CD14-positive monocyte (primary cell): ENCODE measurements at regions not wholly inside any gene's neighbourhood (a gene's known extent, or its start where the extent isn't known, plus 50 kb on each side); places are given as distances from the start of the nearest gene placed in this dataset.

Experiments
- DNase-seq, 3 donors: peaks; one replicate each; pipeline ENCODE4 v3.0.0-alpha.2; 2011 to 2022
- H2AFZ ChIP-seq: 2 replicates; pipeline ENCODE4 v1.6.0; 2012; ENCODE audit warnings: mild to moderate bottlenecking, low read depth, low read length, inconsistent platforms; ENCODE audit not compliant: insufficient read depth, poor library complexity, severe bottlenecking
- H3K27ac ChIP-seq, 2 donors: 1 replicate in 1 of 2; 2 replicates in 1 of 2; pipeline ENCODE4 v1.5.1; 2012 to 2013; ENCODE audit warnings: low read length in 2 of 2, control low read depth in 1 of 2, inconsistent platforms in 1 of 2, low read depth in 1 of 2, mild to moderate bottlenecking in 1 of 2
- H3K27me3 ChIP-seq, 2 donors: one replicate each; pipeline versions ENCODE4 v1.6.0 to v1.6.1; 2011 to 2013; ENCODE audit warnings: low read length in 2 of 2; ENCODE audit not compliant: control insufficient read depth in 2 of 2, insufficient read depth in 2 of 2
- H3K36me3 ChIP-seq, 2 donors: replicated peaks in 1 of 2; 1 replicate in 1 of 2; 2 replicates in 1 of 2; pipeline versions ENCODE4 v1.5.1 to v1.6.1; 2012 to 2013; ENCODE audit warnings: low read length in 2 of 2, control low read depth in 1 of 2, inconsistent platforms in 1 of 2, mild to moderate bottlenecking in 1 of 2; ENCODE audit not compliant: insufficient read depth in 2 of 2, control insufficient read depth in 1 of 2
- H3K4me1 ChIP-seq, 2 donors: 1 replicate in 1 of 2; 2 replicates in 1 of 2; pipeline versions ENCODE4 v1.5.1 to v1.6.1; 2012 to 2013; ENCODE audit warnings: low read length in 2 of 2, control low read depth in 1 of 2, inconsistent platforms in 1 of 2, mild to moderate bottlenecking in 1 of 2, moderate library complexity in 1 of 2; ENCODE audit not compliant: insufficient read depth in 2 of 2, control insufficient read depth in 1 of 2
- H3K4me2 ChIP-seq: replicated peaks from 2 replicates; pipeline ENCODE3; 2012; ENCODE audit warnings: low read length, moderate library complexity, mild to moderate bottlenecking; ENCODE audit not compliant: poor library complexity, severe bottlenecking; ENCODE audit errors: extremely low read depth
- H3K4me3 ChIP-seq, 3 experiments: fragments of 200-600 bp in 1 of 3; sonication (generic) in 1 of 3; replicated peaks in 1 of 3; 1 replicate in 2 of 3; 2 replicates in 1 of 3; pipeline ENCODE4 v1.5.1; 2011 to 2013; ENCODE audit warnings: low read length in 3 of 3, mild to moderate bottlenecking in 3 of 3, control low read depth in 2 of 3, low read depth in 2 of 3, inconsistent platforms in 1 of 3, moderate library complexity in 1 of 3
- H3K79me2 ChIP-seq: 2 replicates; pipeline ENCODE4 v1.6.0; 2012; ENCODE audit warnings: mild to moderate bottlenecking, control low read depth, inconsistent platforms, low read length, moderate library complexity; ENCODE audit not compliant: insufficient read depth
- H3K9ac ChIP-seq: 2 replicates; pipeline ENCODE4 v1.6.0; 2017; ENCODE audit warnings: low read length, mild to moderate bottlenecking; ENCODE audit not compliant: insufficient read depth, poor library complexity, severe bottlenecking
- H3K9me3 ChIP-seq, 2 donors: replicated peaks in 1 of 2; 1 replicate in 1 of 2; 2 replicates in 1 of 2; pipeline versions ENCODE4 v1.5.1 to v1.6.1; 2012 to 2013; ENCODE audit warnings: low read length in 2 of 2, control low read depth in 1 of 2; ENCODE audit not compliant: control insufficient read depth in 1 of 2, insufficient read depth in 1 of 2
- H4K20me1 ChIP-seq: 2 replicates; pipeline ENCODE4 v1.6.0; 2012; ENCODE audit warnings: mild to moderate bottlenecking, low read length, control low read depth, moderate library complexity; ENCODE audit not compliant: insufficient read depth
- H3K27ac Mint-ChIP-seq, 7 donors: one replicate each; pipeline ENCODE4 v1.8.0; 2020; ENCODE audit warnings: mild to moderate bottlenecking in 7 of 7, mixed read lengths in 7 of 7, moderate library complexity in 6 of 7, inconsistent platforms in 2 of 7
- H3K27me3 Mint-ChIP-seq, 3 donors: one replicate each; pipeline ENCODE4 v1.8.0; 2021 to 2022; ENCODE audit warnings: low read depth in 3 of 3, mild to moderate bottlenecking in 3 of 3, mixed read lengths in 3 of 3, moderate library complexity in 3 of 3, inconsistent platforms in 1 of 3
- H3K36me3 Mint-ChIP-seq, 2 donors: one replicate each; pipeline ENCODE4 v1.8.0; 2020; ENCODE audit warnings: mixed read lengths in 2 of 2, inconsistent platforms in 1 of 2, mild to moderate bottlenecking in 1 of 2
- H3K4me1 Mint-ChIP-seq: one replicate; pipeline ENCODE4 v1.8.0; 2020; ENCODE audit warnings: mild to moderate bottlenecking, mixed read lengths
- H3K4me3 Mint-ChIP-seq, 2 donors: one replicate each; pipeline ENCODE4 v1.8.0; 2020; ENCODE audit warnings: mild to moderate bottlenecking in 2 of 2, mixed read lengths in 2 of 2, moderate library complexity in 1 of 2
- H3K9me3 Mint-ChIP-seq, 7 donors: one replicate each; pipeline ENCODE4 v1.8.0; 2020 to 2022; ENCODE audit warnings: mixed read lengths in 7 of 7, mild to moderate bottlenecking in 6 of 7, moderate library complexity in 6 of 7, inconsistent platforms in 2 of 7
- WGBS: methylation state at CpG from one replicate; pipeline ENCODE4 v1.1.5; 2013; ENCODE audit warnings: missing lambda C conversion rate; ENCODE audit not compliant: insufficient coverage; 5-methylcytosine and 5-hydroxymethylcytosine counted together
- intact Hi-C, 2 donors: fragments of 100-400 bp; cut with micrococcal nuclease; formaldehyde crosslinking; loops; one replicate each; pipeline versions ENCODE4 v1.15.0 to v1.15.1; 2023
- TF ChIP-seq, protein P1 (sequence below): fragments of 200-600 bp; IDR thresholded peaks from one replicate; pipeline ENCODE4 v1.8.0; 2022; ENCODE audit warnings: antibody characterized with exemption, mild to moderate bottlenecking

DNA sequence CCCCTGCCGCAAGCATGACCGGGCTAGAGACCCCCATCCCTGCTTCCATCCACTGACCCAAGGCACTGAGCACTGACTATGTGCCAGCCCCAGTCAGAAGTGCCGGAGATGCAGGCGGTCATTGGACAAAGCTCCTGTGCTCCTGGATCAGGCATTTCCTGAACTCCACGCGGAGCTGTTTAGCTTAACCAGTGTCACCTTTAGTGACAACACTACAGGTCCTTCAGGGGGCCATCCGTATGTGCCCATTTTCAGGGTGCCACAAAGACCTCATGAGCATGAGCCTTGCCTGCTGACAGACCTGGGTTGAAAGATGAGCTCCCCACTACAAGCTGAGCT is 63.0 kb upstream of the FGF3 start:
- Histone ChIP-seq H3K79me2 (no peaks in the 10 kb centered on the region), H3K9ac (no peak overlapping the region), H3K27ac (no peak overlapping the region), H3K27me3 (no peaks in the 10 kb centered on the region), H3K4me3 (no peak overlapping the region), H3K9me3 (no peaks in the 10 kb centered on the region), H4K20me1 (no peaks in the 10 kb centered on the region), H3K36me3 (no peaks in the 10 kb centered on the region), H2AFZ (no peak overlapping the region), H3K4me2 (no peak overlapping the region), H3K4me1 (no peaks in the 10 kb centered on the region)
- Mint-ChIP-seq H3K4me3 (no peak overlapping the region), H3K9me3 (no peaks in the 10 kb centered on the region), H3K4me1 (no peaks in the 10 kb centered on the region), H3K36me3 (no peaks in the 10 kb centered on the region), H3K27me3 (peaks cover 5 to 12% (median 9%) of the 10 kb centered on the region in 3 donors), H3K27ac (no peak overlapping the region)
- 96% methylated on average over 7 of the region's 7 CpGs for whole genome bisulfite sequencing
- TF ChIP-seq, protein P1, sequence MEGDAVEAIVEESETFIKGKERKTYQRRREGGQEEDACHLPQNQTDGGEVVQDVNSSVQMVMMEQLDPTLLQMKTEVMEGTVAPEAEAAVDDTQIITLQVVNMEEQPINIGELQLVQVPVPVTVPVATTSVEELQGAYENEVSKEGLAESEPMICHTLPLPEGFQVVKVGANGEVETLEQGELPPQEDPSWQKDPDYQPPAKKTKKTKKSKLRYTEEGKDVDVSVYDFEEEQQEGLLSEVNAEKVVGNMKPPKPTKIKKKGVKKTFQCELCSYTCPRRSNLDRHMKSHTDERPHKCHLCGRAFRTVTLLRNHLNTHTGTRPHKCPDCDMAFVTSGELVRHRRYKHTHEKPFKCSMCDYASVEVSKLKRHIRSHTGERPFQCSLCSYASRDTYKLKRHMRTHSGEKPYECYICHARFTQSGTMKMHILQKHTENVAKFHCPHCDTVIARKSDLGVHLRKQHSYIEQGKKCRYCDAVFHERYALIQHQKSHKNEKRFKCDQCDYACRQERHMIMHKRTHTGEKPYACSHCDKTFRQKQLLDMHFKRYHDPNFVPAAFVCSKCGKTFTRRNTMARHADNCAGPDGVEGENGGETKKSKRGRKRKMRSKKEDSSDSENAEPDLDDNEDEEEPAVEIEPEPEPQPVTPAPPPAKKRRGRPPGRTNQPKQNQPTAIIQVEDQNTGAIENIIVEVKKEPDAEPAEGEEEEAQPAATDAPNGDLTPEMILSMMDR, result no peak
- DNase-seq, result no peak
- intact Hi-C loops, result no loop called here

DNA sequence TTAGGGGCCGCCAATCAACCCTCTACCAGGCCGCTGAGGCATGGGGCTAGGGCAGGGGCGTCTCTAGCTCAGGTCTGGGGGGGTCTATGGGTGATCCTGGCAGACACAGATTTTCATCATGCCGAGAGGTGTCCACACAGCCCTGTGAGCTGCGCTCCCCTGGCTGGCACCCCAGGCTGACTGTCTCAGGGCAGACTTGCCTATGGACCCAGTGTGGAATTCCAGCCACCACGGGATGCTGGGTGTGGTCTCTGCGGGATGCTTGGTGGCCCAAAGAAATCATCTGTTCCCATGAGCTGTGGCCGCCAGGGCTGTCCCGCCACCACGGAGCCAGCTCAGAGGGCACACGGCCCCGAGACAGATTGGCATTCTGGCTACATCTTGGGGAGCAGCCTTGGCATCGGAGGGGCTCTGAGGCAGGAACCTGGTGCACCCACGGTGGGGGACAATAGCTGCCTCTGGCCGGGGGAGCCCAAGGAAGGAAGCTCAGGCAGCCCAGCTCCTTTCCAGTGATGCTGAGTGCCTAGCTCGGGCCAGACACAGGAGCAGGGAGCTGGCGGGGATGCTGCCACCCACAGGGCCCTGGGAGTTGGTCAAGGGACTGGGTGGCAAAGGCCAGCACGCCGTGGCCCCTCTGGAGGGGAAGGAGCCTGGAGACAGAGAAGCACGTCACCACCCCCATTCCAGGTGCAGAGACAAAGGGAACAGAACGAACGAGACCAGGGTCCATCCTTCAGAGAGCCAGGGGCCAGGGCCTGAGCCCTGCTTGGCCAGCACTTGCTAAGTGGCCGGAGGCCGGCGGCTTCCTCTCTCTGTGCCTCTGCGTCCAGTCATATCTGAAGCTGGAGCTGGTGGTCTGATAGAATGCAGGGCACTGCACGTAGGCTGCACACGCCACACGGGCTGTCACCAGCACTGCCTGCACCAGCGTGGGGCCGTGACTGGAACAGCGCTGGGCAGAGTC is 64.4 kb upstream of the FGF3 start:
- Histone ChIP-seq H3K27me3 (no peaks in the 10 kb centered on the region), H3K36me3 (no peaks in the 10 kb centered on the region), H4K20me1 (no peaks in the 10 kb centered on the region), H3K27ac (no peak overlapping the region), H2AFZ (no peak overlapping the region), H3K4me2 (no peak overlapping the region), H3K4me1 (no peaks in the 10 kb centered on the region), H3K9ac (no peak overlapping the region), H3K79me2 (no peaks in the 10 kb centered on the region), H3K4me3 (no peak overlapping the region), H3K9me3 (no peaks in the 10 kb centered on the region)
- intact Hi-C loops, result no loop called here
- TF ChIP-seq, protein P1, result no peak
- Mint-ChIP-seq H3K9me3 (no peaks in the 10 kb centered on the region), H3K4me1 (no peaks in the 10 kb centered on the region), H3K36me3 (no peaks in the 10 kb centered on the region), H3K4me3 (no peak overlapping the region), H3K27ac (no peak overlapping the region), H3K27me3 (peaks cover 5 to 11% (median 9%) of the 10 kb centered on the region in 3 donors)
- no peak for DNase-seq
- WGBS, result 87% methylated on average over 29 of the region's 32 CpGs
